COR-L47 (cell line): ENCODE measurements at regions not wholly inside any gene's neighbourhood (a gene's known extent, or its start where the extent isn't known, plus 50 kb on each side); places are given as distances from the start of the nearest gene placed in this dataset.
"Not testable (repeated sequence)": the region's sequence is repeated elsewhere in the genome, so short reads cannot be mapped to it uniquely, and the experiment has no call there.

Experiments
- DNase-seq: peaks from one replicate; lab custom pipeline; 2025; lab: John Stamatoyannopoulos, UW

- DNase-seq, result no peak
Measured at GRCh38 chr22:22168941-22169867, 75.4 kb upstream of the VPREB1 start.

- DNase-seq, result peak; percentile 68
Measured at GRCh38 chr22:22168190-22168940, 76.2 kb upstream of the VPREB1 start.

- no peak for DNase-seq
Measured at GRCh38 chr22:22167791-22168189, 76.8 kb upstream of the VPREB1 start.

- no peak for DNase-seq
Measured at GRCh38 chr22:22166941-22167713, 77.5 kb upstream of the VPREB1 start.

- no peak for DNase-seq
Measured at GRCh38 chr22:22165936-22166710, 78.5 kb upstream of the VPREB1 start.

GRCh38 chr22:22164541-22165272 is 79.9 kb upstream of the VPREB1 start:
- no peak for DNase-seq

GRCh38 chr22:22161924-22162851 is 82.4 kb upstream of the VPREB1 start:
- no peak for DNase-seq

- not testable (repeated sequence) for DNase-seq
Measured at GRCh38 chr22:22160768-22161167, 83.8 kb upstream of the VPREB1 start.

- DNase-seq, result no peak
Measured at GRCh38 chr22:22159384-22159783, 85.2 kb upstream of the VPREB1 start.

- no peak for DNase-seq
Measured at GRCh38 chr22:22158965-22159364, 85.6 kb upstream of the VPREB1 start.

GRCh38 chr22:22158207-22158816 is 86.3 kb upstream of the VPREB1 start:
- DNase-seq, result no peak

GRCh38 chr22:22157348-22157725 is 87.2 kb upstream of the VPREB1 start:
- no peak for DNase-seq

- DNase-seq, result peak; percentile 76
Measured at GRCh38 chr22:22156716-22157347, 87.8 kb upstream of the VPREB1 start.

GRCh38 chr22:22156348-22156715 is 88.3 kb upstream of the VPREB1 start:
- no peak for DNase-seq

GRCh38 chr22:22155607-22156006 is 89.0 kb upstream of the VPREB1 start:
- DNase-seq, result no peak

GRCh38 chr22:22155146-22155545 is 89.4 kb upstream of the VPREB1 start:
- DNase-seq, result no peak

GRCh38 chr22:22154040-22154439 is 90.5 kb upstream of the VPREB1 start:
- DNase-seq, result no peak

GRCh38 chr22:22151308-22151707 is 93.3 kb upstream of the VPREB1 start:
- no peak for DNase-seq

- no peak for DNase-seq
Measured at GRCh38 chr22:22150457-22150856, 94.1 kb upstream of the VPREB1 start.
